ENCODE measurements at regions not wholly inside any gene's neighbourhood (a gene's known extent, or its start where the extent isn't known, plus 50 kb on each side); places are given as distances from the start of the nearest gene placed in this dataset.

DNA sequence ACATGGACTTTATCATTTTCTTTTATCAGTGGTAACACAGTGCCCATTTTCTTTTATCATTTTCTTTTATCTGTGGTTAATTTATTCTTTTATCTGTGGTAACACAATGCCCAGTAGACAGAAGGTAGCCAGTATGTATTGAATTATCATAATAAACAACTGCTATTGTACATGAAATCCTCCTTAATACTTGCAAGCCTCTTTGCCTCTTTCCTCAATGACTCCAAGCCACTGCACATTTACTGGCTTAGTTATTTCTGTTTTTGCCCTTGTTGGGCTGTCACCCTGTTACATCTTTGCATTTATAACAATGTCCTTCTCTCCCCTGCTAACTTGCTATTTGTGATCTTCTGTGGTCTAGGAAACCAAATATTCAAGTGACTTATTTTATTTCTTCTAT is 345.0 kb downstream of the ATP23 start:
- TF ChIP-seq, protein P1, sequence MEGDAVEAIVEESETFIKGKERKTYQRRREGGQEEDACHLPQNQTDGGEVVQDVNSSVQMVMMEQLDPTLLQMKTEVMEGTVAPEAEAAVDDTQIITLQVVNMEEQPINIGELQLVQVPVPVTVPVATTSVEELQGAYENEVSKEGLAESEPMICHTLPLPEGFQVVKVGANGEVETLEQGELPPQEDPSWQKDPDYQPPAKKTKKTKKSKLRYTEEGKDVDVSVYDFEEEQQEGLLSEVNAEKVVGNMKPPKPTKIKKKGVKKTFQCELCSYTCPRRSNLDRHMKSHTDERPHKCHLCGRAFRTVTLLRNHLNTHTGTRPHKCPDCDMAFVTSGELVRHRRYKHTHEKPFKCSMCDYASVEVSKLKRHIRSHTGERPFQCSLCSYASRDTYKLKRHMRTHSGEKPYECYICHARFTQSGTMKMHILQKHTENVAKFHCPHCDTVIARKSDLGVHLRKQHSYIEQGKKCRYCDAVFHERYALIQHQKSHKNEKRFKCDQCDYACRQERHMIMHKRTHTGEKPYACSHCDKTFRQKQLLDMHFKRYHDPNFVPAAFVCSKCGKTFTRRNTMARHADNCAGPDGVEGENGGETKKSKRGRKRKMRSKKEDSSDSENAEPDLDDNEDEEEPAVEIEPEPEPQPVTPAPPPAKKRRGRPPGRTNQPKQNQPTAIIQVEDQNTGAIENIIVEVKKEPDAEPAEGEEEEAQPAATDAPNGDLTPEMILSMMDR (IDR thresholded peaks at IDR 0.05) = no peak
- no peak for TF ChIP-seq EP300 (IDR thresholded peaks at IDR 0.05)

Measured in gastroesophageal sphincter (tissue), 3 donors.